GM12872 (cell line): ENCODE measurements at regions not wholly inside any gene's neighbourhood (a gene's known extent, or its start where the extent isn't known, plus 50 kb on each side); places are given as distances from the start of the nearest gene placed in this dataset.

Source experiments
- CTCF ChIP-seq: IDR thresholded peaks from 3 replicates; pipeline ENCODE4 v1.5.1; 2011; ENCODE audit warnings: low read depth, mild to moderate bottlenecking, low read length, moderate library complexity; ENCODE audit not compliant: insufficient read depth

GRCh38 chr11:111105566-111105965, 140.0 kb upstream of the POU2AF2 start:
- TF ChIP-seq CTCF, result no peak

DNA sequence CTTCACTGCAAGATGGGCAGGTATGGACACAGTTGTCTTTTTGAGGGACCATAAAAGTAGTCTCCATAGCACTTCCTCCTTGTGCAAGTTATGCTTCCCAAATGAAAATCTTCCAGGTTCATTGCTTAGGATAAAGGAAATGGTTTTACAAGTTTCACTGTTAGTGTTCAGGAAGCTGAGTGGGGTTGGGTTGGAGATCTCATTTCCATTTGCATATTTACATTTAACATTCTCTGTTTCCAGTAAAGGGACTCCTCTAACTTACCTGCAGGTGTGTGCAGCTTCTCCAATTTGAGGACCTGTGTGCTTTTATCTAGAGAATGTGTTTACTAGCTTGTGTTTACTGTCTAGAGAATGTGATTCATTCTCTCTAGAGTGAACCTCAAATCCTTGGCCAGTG, 141.3 kb upstream of the POU2AF2 start:
- TF ChIP-seq CTCF, result no peak

DNA sequence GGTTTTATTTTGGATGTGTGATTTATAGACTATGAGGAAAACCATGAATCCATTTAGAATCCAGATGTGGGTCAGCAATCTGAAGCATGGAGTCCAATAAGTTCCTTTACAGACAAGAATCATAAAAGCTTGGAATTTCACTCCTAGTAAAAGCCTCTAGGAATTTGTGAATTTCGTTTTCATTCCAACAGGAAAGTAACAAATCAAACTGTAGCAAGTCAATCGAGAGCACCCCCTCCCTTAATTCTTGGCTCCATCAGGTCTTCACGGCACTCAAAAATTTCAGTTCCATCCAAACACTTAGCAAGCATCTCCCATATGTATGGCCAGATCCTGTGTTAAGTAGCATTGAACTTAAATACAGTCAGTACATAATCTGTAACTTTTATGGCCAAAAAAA, 143.6 kb upstream of the POU2AF2 start:
- TF ChIP-seq CTCF, result no peak

- TF ChIP-seq CTCF, result no peak
Observed at GRCh38 chr11:111099028-111099713, 146.4 kb upstream of the POU2AF2 start.

DNA sequence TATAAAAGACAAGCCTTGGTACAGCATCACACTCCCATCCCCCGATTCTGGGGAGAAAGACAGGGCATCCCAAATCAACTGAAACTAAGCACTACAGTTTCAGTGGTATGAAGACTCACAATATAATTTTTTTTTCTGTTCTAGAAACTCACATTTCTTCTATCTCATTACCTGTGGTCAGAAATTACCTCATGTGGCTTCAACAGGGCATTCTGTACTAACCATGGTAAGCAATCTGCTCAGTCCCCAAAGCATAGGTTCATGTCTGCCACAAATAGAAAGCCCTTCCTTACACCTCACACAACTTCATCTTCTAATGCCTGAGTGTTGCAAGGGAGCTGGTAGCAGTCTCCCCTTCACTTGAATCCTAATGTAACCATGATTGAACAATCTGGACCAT, 147.4 kb upstream of the POU2AF2 start:
- no peak for TF ChIP-seq CTCF

GRCh38 chr11:111097191-111097590, 148.3 kb upstream of the POU2AF2 start:
- no peak for TF ChIP-seq CTCF

- TF ChIP-seq CTCF, result no peak
Observed at GRCh38 chr11:111095327-111095726, 150.2 kb upstream of the POU2AF2 start.
